GM23338 (cell line): ENCODE measurements at regions not wholly inside any gene's neighbourhood (a gene's known extent, or its start where the extent isn't known, plus 50 kb on each side); places are given as distances from the start of the nearest gene placed in this dataset.

Experiments used
- ATAC-seq: fragments of 200-7000 bp; cut with Tn5 transposase; 3 replicates; pipeline ENCODE4 v1.9.1; 2020
- DNase-seq: peaks from one replicate; pipeline ENCODE4 v3.0.0-alpha.2; 2015; ENCODE audit warnings: low spot score
- H2AFZ ChIP-seq: fragments of 200-600 bp; sonication (generic); 2 replicates; pipeline ENCODE4 v1.8.0; 2016; ENCODE audit warnings: antibody characterized with exemption, mild to moderate bottlenecking, moderate library complexity
- H3F3A ChIP-seq: fragments of 200-600 bp; sonication (generic); replicated peaks from 2 replicates; pipeline ENCODE4 v1.8.0; 2017; ENCODE audit warnings: antibody characterized with exemption, mixed run types, low read depth
- H3K27ac ChIP-seq: fragments of 200-600 bp; sonication (generic); 2 replicates; pipeline ENCODE4 v1.6.1; 2016; ENCODE audit warnings: low read depth
- H3K27me3 ChIP-seq: fragments of 200-600 bp; sonication (generic); 2 replicates; pipeline ENCODE4 v1.8.0; 2016; ENCODE audit warnings: mild to moderate bottlenecking, mixed run types, moderate library complexity; ENCODE audit not compliant: insufficient read depth
- H3K36me3 ChIP-seq: fragments of 200-600 bp; sonication (generic); 2 replicates; pipeline ENCODE4 v1.8.0; 2016; ENCODE audit warnings: mild to moderate bottlenecking; ENCODE audit not compliant: insufficient read depth
- H3K4me1 ChIP-seq: fragments of 200-600 bp; sonication (generic); 2 replicates; pipeline ENCODE4 v1.8.0; 2016; ENCODE audit warnings: mild to moderate bottlenecking, moderate library complexity; ENCODE audit not compliant: insufficient read depth
- H3K4me2 ChIP-seq: fragments of 200-600 bp; sonication (generic); 2 replicates; pipeline ENCODE4 v1.7.1; 2017; ENCODE audit warnings: mixed run types
- H3K4me3 ChIP-seq: fragments of 200-600 bp; sonication (generic); 2 replicates; pipeline ENCODE4 v1.6.1; 2016; ENCODE audit warnings: mixed run types
- H3K79me2 ChIP-seq: fragments of 200-600 bp; sonication (generic); replicated peaks from 2 replicates; pipeline ENCODE4 v1.8.0; 2017; ENCODE audit warnings: mild to moderate bottlenecking; ENCODE audit not compliant: insufficient read depth
- H3K9me2 ChIP-seq: fragments of 200-600 bp; sonication (generic); 2 replicates; pipeline ENCODE4 v1.8.0; 2017; ENCODE audit not compliant: insufficient read depth
- H4K20me1 ChIP-seq: fragments of 200-600 bp; sonication (generic); replicated peaks from 2 replicates; pipeline ENCODE4 v1.8.0; 2017; ENCODE audit warnings: mild to moderate bottlenecking; ENCODE audit not compliant: insufficient read depth
- H3K27ac Mint-ChIP-seq: 2 replicates; pipeline ENCODE4 v1.8.0; 2020; ENCODE audit warnings: inconsistent platforms, mild to moderate bottlenecking, moderate library complexity, mixed read lengths
- H3K27me3 Mint-ChIP-seq: 3 replicates; pipeline ENCODE4 v1.8.0; 2022; ENCODE audit warnings: low read depth, mild to moderate bottlenecking, moderate library complexity, mixed read lengths, inconsistent platforms; ENCODE audit not compliant: insufficient read depth, poor library complexity
- H3K36me3 Mint-ChIP-seq: 3 replicates; pipeline ENCODE4 v1.8.0; 2021; ENCODE audit warnings: low read depth, mild to moderate bottlenecking, inconsistent platforms, moderate library complexity, mixed read lengths
- H3K4me1 Mint-ChIP-seq: 3 replicates; pipeline ENCODE4 v1.8.0; 2020; ENCODE audit warnings: mild to moderate bottlenecking, inconsistent platforms, mixed read lengths
- H3K4me3 Mint-ChIP-seq: 3 replicates; pipeline ENCODE4 v1.8.0; 2021; ENCODE audit warnings: moderate library complexity, mild to moderate bottlenecking, inconsistent platforms, mixed read lengths
- H3K9me3 Mint-ChIP-seq: 3 replicates; pipeline ENCODE4 v1.8.0; 2020; ENCODE audit warnings: moderate library complexity, mild to moderate bottlenecking, inconsistent platforms, mixed read lengths
- CREB1 ChIP-seq: fragments of 250-450 bp; sonication (Bioruptor Pico); IDR thresholded peaks from 2 replicates; pipeline ENCODE4 v1.5.0; 2020; ENCODE audit warnings: low read depth, mild to moderate bottlenecking, moderate library complexity
- POLR2AphosphoS5 ChIP-seq: IDR thresholded peaks from 2 replicates; pipeline ENCODE4 v1.6.1; 2016; ENCODE audit warnings: antibody characterized with exemption, low read depth
- ZNF114 ChIP-seq: fragments of 250-450 bp; sonication (Bioruptor Pico); IDR thresholded peaks from 2 replicates; pipeline ENCODE4 v1.5.0; 2020; ENCODE audit warnings: mild to moderate bottlenecking, moderate library complexity
- ZNF331 ChIP-seq: fragments of 250-450 bp; sonication (Bioruptor Pico); IDR thresholded peaks from 2 replicates; pipeline ENCODE4 v1.5.0; 2020; ENCODE audit warnings: low read depth, mild to moderate bottlenecking, moderate library complexity
- TF ChIP-seq, protein P1 (sequence below), 2 experiments: fragments of 200-600 bp in 1 of 2; sonication (generic) in 1 of 2; conservative IDR thresholded peaks; 2 replicates each; pipeline versions ENCODE4 v1.5.1 to v1.6.1; 2016 to 2017; ENCODE audit warnings: antibody characterized with exemption in 2 of 2, low read depth in 2 of 2, mild to moderate bottlenecking in 2 of 2, moderate library complexity in 1 of 2
- TF ChIP-seq, protein P2 (sequence below): IDR thresholded peaks from 2 replicates; pipeline ENCODE4 v1.6.1; 2016; ENCODE audit warnings: antibody characterized with exemption
- TF ChIP-seq, protein P3 (sequence below): fragments of 250-450 bp; sonication (Bioruptor Pico); IDR thresholded peaks from 2 replicates; pipeline ENCODE4 v1.5.0; 2020; ENCODE audit warnings: mild to moderate bottlenecking, moderate library complexity
- TF ChIP-seq, protein P4 (sequence below): IDR thresholded peaks from one replicate; pipeline ENCODE4 v1.6.1; 2018; ENCODE audit warnings: antibody characterized with exemption; ENCODE audit not compliant: unreplicated experiment

DNA sequence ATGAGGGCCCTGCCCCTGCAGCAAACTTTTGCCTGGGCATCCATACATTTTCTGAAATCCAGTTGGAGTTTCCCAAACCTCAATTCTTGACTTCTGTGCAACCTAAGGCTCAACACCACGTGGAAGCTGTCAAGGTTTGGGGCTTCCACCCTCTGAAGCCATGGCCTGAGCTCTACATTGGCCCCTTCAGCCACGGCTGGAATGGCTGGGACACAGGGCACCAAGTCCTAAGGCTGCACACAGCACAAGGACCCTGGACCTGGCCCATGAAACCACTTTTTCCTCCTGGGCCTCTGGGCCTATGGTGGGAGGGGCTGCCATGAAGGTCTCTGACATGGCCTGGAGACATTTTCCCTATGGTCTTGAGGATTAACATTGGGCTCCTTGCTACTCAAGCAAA is 266.3 kb downstream of the LRIG3 start:
- no peaks in the 10 kb centered on the region for H4K20me1 ChIP-seq
- Mint-ChIP-seq H3K4me1 (no peaks in the 10 kb centered on the region), H3K27ac (no peak overlapping the region), H3K4me3 (no peak overlapping the region), H3K27me3 (peaks cover 4% of the 10 kb centered on the region), H3K36me3 (peaks cover 20% of the 10 kb centered on the region), H3K9me3 (peaks cover 36% of the 10 kb centered on the region)
- H3K36me3 ChIP-seq, result no peaks in the 10 kb centered on the region
- no peak for ATAC-seq
- no peaks in the 10 kb centered on the region for H3K79me2 ChIP-seq
- peaks cover 3% of the 10 kb centered on the region; the same call in 1 of the 2 replicates for H3K9me2 ChIP-seq
- H2AFZ ChIP-seq, result no peak overlapping the region
- no peak overlapping the region for H3K4me3 ChIP-seq
- H3K27me3 ChIP-seq, result no peaks in the 10 kb centered on the region
- no peak overlapping the region for H3K27ac ChIP-seq
- TF ChIP-seq ZNF331 (CRISPR knock-in tag) (no peak), ZNF114 (no peak), CREB1 (CRISPR knock-in tag) (no peak), POLR2AphosphoS5 (no peak)
- TF ChIP-seq, protein P1, sequence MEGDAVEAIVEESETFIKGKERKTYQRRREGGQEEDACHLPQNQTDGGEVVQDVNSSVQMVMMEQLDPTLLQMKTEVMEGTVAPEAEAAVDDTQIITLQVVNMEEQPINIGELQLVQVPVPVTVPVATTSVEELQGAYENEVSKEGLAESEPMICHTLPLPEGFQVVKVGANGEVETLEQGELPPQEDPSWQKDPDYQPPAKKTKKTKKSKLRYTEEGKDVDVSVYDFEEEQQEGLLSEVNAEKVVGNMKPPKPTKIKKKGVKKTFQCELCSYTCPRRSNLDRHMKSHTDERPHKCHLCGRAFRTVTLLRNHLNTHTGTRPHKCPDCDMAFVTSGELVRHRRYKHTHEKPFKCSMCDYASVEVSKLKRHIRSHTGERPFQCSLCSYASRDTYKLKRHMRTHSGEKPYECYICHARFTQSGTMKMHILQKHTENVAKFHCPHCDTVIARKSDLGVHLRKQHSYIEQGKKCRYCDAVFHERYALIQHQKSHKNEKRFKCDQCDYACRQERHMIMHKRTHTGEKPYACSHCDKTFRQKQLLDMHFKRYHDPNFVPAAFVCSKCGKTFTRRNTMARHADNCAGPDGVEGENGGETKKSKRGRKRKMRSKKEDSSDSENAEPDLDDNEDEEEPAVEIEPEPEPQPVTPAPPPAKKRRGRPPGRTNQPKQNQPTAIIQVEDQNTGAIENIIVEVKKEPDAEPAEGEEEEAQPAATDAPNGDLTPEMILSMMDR (conservative IDR thresholded peaks at IDR 0.05; ENCODE audit: low read depth in 2 of 2), result no peak
- TF ChIP-seq, protein P2, sequence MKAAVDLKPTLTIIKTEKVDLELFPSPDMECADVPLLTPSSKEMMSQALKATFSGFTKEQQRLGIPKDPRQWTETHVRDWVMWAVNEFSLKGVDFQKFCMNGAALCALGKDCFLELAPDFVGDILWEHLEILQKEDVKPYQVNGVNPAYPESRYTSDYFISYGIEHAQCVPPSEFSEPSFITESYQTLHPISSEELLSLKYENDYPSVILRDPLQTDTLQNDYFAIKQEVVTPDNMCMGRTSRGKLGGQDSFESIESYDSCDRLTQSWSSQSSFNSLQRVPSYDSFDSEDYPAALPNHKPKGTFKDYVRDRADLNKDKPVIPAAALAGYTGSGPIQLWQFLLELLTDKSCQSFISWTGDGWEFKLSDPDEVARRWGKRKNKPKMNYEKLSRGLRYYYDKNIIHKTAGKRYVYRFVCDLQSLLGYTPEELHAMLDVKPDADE, result no peak
- TF ChIP-seq, protein P3, sequence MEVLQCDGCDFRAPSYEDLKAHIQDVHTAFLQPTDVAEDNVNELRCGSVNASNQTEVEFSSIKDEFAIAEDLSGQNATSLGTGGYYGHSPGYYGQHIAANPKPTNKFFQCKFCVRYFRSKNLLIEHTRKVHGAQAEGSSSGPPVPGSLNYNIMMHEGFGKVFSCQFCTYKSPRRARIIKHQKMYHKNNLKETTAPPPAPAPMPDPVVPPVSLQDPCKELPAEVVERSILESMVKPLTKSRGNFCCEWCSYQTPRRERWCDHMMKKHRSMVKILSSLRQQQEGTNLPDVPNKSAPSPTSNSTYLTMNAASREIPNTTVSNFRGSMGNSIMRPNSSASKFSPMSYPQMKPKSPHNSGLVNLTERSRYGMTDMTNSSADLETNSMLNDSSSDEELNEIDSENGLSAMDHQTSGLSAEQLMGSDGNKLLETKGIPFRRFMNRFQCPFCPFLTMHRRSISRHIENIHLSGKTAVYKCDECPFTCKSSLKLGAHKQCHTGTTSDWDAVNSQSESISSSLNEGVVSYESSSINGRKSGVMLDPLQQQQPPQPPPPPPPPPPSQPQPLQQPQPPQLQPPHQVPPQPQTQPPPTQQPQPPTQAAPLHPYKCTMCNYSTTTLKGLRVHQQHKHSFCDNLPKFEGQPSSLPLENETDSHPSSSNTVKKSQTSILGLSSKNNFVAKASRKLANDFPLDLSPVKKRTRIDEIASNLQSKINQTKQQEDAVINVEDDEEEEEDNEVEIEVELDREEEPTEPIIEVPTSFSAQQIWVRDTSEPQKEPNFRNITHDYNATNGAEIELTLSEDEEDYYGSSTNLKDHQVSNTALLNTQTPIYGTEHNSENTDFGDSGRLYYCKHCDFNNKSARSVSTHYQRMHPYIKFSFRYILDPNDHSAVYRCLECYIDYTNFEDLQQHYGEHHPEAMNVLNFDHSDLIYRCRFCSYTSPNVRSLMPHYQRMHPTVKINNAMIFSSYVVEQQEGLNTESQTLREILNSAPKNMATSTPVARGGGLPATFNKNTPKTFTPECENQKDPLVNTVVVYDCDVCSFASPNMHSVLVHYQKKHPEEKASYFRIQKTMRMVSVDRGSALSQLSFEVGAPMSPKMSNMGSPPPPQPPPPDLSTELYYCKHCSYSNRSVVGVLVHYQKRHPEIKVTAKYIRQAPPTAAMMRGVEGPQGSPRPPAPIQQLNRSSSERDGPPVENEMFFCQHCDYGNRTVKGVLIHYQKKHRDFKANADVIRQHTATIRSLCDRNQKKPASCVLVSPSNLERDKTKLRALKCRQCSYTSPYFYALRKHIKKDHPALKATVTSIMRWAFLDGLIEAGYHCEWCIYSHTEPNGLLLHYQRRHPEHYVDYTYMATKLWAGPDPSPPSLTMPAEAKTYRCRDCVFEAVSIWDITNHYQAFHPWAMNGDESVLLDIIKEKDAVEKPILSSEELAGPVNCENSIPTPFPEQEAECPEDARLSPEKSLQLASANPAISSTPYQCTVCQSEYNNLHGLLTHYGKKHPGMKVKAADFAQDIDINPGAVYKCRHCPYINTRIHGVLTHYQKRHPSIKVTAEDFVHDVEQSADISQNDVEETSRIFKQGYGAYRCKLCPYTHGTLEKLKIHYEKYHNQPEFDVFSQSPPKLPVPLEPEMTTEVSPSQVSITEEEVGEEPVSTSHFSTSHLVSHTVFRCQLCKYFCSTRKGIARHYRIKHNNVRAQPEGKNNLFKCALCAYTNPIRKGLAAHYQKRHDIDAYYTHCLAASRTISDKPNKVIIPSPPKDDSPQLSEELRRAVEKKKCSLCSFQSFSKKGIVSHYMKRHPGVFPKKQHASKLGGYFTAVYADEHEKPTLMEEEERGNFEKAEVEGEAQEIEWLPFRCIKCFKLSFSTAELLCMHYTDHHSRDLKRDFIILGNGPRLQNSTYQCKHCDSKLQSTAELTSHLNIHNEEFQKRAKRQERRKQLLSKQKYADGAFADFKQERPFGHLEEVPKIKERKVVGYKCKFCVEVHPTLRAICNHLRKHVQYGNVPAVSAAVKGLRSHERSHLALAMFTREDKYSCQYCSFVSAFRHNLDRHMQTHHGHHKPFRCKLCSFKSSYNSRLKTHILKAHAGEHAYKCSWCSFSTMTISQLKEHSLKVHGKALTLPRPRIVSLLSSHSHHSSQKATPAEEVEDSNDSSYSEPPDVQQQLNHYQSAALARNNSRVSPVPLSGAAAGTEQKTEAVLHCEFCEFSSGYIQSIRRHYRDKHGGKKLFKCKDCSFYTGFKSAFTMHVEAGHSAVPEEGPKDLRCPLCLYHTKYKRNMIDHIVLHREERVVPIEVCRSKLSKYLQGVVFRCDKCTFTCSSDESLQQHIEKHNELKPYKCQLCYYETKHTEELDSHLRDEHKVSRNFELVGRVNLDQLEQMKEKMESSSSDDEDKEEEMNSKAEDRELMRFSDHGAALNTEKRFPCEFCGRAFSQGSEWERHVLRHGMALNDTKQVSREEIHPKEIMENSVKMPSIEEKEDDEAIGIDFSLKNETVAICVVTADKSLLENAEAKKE (CRISPR knock-in tag), result no peak
- TF ChIP-seq, protein P4, sequence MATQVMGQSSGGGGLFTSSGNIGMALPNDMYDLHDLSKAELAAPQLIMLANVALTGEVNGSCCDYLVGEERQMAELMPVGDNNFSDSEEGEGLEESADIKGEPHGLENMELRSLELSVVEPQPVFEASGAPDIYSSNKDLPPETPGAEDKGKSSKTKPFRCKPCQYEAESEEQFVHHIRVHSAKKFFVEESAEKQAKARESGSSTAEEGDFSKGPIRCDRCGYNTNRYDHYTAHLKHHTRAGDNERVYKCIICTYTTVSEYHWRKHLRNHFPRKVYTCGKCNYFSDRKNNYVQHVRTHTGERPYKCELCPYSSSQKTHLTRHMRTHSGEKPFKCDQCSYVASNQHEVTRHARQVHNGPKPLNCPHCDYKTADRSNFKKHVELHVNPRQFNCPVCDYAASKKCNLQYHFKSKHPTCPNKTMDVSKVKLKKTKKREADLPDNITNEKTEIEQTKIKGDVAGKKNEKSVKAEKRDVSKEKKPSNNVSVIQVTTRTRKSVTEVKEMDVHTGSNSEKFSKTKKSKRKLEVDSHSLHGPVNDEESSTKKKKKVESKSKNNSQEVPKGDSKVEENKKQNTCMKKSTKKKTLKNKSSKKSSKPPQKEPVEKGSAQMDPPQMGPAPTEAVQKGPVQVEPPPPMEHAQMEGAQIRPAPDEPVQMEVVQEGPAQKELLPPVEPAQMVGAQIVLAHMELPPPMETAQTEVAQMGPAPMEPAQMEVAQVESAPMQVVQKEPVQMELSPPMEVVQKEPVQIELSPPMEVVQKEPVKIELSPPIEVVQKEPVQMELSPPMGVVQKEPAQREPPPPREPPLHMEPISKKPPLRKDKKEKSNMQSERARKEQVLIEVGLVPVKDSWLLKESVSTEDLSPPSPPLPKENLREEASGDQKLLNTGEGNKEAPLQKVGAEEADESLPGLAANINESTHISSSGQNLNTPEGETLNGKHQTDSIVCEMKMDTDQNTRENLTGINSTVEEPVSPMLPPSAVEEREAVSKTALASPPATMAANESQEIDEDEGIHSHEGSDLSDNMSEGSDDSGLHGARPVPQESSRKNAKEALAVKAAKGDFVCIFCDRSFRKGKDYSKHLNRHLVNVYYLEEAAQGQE, result no peak
- no peak for DNase-seq
- H3F3A ChIP-seq, result no peaks in the 10 kb centered on the region
- no peaks in the 10 kb centered on the region for H3K4me1 ChIP-seq
- H3K4me2 ChIP-seq, result no peak overlapping the region
